Effector memory CD4-positive, alpha-beta T cell (primary cell): ENCODE measurements at regions not wholly inside any gene's neighbourhood (a gene's known extent, or its start where the extent isn't known, plus 50 kb on each side); places are given as distances from the start of the nearest gene placed in this dataset.
"Not testable (repeated sequence)": the region's sequence is repeated elsewhere in the genome, so short reads cannot be mapped to it uniquely, and the experiment has no call there.

ENCODE experiments used
- DNase-seq, 3 donors: peaks; one replicate each; pipeline ENCODE4 v3.0.0-alpha.2; 2020
- H3K27ac ChIP-seq: 2 replicates; pipeline ENCODE4 v1.7.0; 2013; ENCODE audit warnings: mild to moderate bottlenecking, low read length, moderate library complexity; ENCODE audit not compliant: insufficient read depth, poor library complexity, severe bottlenecking
- H3K27me3 ChIP-seq: replicated peaks from 2 replicates; pipeline ENCODE4 v1.7.0; 2013; ENCODE audit warnings: mild to moderate bottlenecking, low read length; ENCODE audit not compliant: insufficient read depth, control insufficient read depth, poor library complexity, severe bottlenecking
- H3K36me3 ChIP-seq: 2 replicates; pipeline ENCODE4 v1.7.0; 2013; ENCODE audit warnings: mild to moderate bottlenecking, low read length, moderate library complexity; ENCODE audit not compliant: control insufficient read depth, insufficient read depth
- H3K4me1 ChIP-seq: 2 replicates; pipeline ENCODE4 v1.7.0; 2013; ENCODE audit warnings: low read length, mild to moderate bottlenecking; ENCODE audit not compliant: control insufficient read depth, insufficient read depth, poor library complexity, severe bottlenecking
- H3K4me3 ChIP-seq: 2 replicates; pipeline ENCODE4 v1.7.0; 2013; ENCODE audit warnings: low read length, low read depth, mild to moderate bottlenecking; ENCODE audit not compliant: insufficient read depth, poor library complexity, severe bottlenecking
- H3K9me3 ChIP-seq: 2 replicates; pipeline ENCODE4 v1.7.0; 2013; ENCODE audit warnings: mild to moderate bottlenecking, low read length, moderate library complexity; ENCODE audit not compliant: control insufficient read depth

DNA sequence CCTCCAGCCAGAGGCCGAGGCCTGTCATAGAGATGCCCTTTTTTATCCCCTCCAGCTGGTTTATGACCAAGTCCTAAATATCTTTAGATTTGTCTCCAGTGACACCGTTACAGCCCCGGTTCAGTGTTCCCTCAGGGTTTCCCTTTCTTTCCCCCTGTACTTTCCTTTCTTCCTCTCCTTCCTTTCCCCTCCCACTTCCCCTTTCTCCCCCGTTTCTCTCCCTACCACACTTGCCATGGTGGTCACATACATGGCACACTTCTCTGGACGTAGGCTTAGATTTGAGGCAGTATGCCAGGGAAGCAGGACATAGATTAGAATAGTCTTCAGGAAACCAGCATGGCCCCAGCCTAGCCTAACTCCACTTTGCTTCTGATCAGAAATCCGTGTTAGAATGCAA, 188.3 kb downstream of the OR4M2 start:
- not testable (repeated sequence) for H3K4me1 ChIP-seq, H3K27ac ChIP-seq

DNA sequence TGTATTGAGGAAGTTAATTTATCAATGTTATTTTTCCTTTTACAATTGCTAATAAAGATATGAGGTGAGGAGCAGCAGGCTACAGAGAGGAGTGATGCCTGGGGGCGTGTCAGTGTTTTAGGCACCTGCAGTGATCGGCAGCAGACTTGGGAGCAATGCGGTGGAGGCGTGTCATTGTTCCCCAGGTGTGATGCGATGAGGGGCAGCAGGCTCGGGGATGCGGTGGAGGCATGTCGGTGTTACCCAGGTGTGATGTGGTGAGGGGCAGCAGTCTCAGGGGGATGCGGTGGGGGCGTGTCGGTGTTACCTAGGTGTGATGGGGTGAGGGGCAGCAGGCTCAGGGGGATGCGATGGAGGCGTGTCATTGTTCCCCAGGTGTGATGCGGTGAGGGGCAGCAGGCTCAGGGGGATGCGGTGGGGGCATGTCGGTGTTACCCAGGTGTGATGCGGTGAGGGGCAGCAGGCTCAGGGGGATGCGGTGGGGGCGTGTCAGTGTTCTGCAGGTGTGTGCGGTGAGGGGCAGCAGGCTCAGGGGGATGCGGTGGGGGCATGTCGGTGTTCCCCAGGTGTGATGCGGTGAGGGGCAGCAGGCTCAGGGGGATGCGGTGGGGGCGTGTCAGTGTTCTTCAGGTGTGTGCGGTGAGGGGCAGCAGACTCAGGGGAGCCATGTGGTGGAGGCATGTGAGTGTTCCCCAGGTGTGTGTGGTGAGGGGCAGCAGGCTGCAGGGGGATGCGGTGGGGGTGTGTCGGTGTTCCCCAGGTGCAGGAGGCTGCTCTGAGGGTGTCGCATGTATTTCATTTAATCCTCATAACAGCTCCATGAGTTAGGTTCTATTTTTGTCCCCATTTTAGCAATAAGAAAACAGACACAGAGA, 186.2 kb upstream of the GOLGA6L22 start:
- H3K4me1 ChIP-seq, H3K27ac ChIP-seq, H3K36me3 ChIP-seq, H3K9me3 ChIP-seq, H3K4me3 ChIP-seq, DNase-seq, H3K27me3 ChIP-seq: not testable (repeated sequence)

More for the DNA sequence above, 188.3 kb downstream of the OR4M2 start:
- H3K27me3 ChIP-seq, H3K9me3 ChIP-seq, H3K36me3 ChIP-seq, DNase-seq, H3K4me3 ChIP-seq: not testable (repeated sequence)

DNA sequence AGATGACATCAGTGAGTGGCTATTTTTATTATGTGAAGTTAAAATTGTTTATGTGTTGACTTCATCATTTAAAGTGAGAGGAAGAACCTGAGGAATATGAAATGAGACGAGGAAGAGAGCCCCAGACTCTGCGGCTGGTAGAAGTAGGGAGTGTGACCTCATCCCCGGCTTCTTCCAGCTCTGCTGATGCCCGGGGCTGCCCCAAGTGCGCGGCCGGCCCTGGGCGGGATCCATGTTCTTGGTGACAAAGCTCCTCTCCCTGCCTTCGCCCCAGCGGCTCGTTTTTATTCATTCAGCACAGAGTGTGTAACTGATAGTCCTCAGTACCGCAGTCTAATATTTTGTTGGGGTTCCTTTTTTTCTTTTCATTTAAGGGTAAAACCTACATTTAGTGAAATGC, 185.5 kb upstream of the GOLGA6L22 start:
- not testable (repeated sequence) for H3K4me1 ChIP-seq, H3K27ac ChIP-seq, H3K9me3 ChIP-seq, H3K36me3 ChIP-seq, DNase-seq, H3K27me3 ChIP-seq, H3K4me3 ChIP-seq

DNA sequence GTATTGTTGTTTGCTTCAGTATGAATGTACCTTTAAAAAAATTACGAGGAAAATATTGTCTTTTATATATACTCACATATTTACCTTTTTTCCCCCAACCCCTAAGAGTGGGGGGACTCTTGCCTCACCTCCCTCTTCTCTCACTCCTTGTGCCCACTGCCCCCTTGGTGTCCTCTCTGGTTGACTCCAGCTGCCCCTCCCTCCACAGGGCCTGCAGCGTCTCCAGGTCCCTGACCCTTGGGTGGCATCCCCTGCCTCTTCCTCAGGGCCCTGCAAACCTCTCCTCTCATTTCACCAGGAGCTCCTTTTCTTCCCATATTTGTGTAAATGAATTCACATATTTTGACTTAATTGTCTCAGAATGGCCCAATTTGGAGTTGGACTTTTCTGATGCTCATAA, 184.3 kb upstream of the GOLGA6L22 start:
- not testable (repeated sequence) for H3K4me1 ChIP-seq, H3K4me3 ChIP-seq, DNase-seq, H3K36me3 ChIP-seq, H3K9me3 ChIP-seq, H3K27me3 ChIP-seq, H3K27ac ChIP-seq

DNA sequence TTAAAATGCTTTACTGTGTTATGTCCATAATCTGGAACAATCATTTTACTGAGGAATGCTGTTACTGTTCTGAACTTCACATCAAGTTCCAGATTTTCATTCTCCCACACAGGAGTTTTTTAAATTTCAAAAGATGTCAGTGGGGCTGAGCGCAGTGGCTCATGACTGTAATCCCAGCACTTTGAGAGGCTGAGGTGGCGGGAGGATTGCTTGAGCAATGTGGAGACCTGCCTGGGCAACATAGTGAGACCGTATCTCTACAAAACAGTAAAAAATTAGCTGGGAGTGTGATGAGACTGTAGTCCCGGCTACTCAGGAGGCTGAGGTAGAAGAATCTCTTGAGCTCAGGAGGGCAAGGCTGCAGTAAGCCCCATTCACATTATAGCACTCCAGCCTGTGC, 177.9 kb upstream of the GOLGA6L22 start:
- H3K27ac ChIP-seq, H3K36me3 ChIP-seq, H3K9me3 ChIP-seq, H3K4me3 ChIP-seq, H3K27me3 ChIP-seq, H3K4me1 ChIP-seq, DNase-seq: not testable (repeated sequence)

DNA sequence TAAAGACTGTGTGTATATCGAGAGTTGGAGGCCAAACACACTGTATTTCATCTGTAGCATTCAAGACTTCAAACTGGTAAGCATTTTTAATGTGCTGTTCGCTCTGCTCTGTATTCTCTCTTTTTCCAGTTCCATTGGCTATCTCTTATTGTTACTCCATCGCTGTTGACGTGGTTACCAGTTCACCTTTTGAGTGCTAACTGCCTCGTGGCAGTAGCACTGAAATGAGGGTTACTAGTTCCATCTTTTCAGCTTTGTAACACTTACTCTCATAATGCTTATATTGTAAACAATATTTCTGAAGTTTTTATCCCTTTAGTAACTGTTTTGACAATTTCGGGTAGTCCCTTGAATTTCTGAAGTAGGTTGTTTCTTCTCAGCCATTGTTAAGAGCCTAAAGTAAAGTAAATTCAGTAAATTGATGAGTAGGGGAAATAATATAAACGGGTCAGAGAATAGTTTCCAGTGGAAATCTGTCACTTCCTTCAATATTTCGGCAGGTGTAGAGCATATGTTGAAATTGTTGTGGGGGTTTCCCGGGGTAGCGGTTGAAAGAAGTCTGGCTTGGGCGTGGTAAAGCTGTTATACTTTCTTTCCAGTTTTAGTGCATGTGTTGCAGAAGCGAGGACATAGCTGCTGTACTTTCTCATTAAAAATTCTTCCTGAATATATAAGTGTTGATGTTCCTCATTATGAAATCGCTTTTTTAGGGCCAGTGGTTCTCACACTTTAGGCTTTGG, 175.7 kb upstream of the GOLGA6L22 start:
- not testable (repeated sequence) for DNase-seq, H3K27ac ChIP-seq, H3K4me3 ChIP-seq, H3K27me3 ChIP-seq, H3K36me3 ChIP-seq, H3K4me1 ChIP-seq, H3K9me3 ChIP-seq

DNA sequence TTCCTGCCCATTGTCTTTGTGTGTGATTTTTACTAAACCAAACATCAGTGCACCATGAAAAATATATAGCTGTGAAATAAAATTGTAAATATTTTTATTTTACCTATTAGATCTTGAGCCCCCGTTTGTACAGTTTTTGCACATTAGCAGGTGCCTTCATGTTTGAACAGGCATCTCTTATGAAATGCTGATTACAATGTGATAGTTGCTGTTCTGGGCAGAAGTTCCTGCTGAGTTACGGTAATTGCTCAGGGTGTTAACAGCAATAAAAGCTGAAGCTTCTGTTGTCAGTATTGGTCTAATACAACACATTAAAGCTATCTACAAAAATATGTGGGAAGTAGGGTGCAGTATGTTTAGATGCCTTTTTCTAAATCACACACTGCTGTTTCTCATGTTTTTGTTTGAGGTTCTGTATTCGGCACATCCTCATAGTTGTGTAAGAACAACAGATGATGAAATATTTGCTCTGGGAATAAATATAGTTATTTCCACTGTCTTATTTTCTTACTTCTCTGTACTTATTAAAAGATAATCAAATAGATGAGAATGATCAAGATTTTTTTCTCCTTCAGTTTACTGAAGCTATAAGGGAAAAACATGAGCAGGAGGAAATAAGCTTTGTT, 173.8 kb upstream of the GOLGA6L22 start:
- H3K27me3 ChIP-seq, H3K36me3 ChIP-seq, H3K4me1 ChIP-seq, H3K9me3 ChIP-seq, H3K4me3 ChIP-seq, DNase-seq, H3K27ac ChIP-seq: not testable (repeated sequence)

DNA sequence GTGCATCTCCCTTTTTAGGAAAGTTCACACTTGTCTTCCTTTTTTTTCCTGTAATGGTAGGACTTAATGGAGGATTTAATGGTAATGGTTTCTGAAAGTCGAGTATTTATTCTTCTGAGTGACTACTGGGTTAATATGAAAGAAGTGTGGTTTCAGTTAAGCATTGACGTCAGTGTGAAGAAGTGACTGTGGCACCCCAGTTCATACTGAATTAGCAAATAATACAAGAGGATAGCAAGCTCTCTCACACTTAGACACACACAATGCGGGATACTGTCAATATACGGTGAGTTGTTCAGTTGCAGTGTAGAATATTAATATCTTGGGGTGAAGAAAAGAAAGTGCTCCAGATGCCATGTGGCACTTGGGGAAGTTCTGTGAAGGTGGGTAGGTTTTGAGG, 167.6 kb upstream of the GOLGA6L22 start:
- H3K27me3 ChIP-seq, H3K9me3 ChIP-seq, H3K36me3 ChIP-seq, H3K27ac ChIP-seq, H3K4me3 ChIP-seq, H3K4me1 ChIP-seq, DNase-seq: not testable (repeated sequence)

DNA sequence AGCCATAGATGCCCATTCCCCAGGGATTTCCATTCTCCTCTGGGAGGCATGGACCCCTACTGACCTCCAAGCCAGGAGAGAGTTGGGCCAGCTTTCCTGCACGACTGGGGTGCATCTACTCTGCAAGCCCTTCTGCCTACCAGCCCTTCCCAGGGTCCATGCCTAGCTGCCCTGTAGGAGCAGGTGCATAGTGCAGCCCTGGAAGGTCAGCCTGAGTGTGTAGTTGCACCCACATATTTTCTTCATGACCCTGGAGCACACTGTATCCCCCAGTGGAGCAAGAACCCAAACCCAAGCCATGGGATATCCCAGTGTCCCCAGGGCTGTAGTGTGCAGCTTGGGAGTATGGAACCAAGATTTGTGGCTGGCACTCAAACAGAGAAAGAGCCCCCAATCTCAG, 155.6 kb upstream of the GOLGA6L22 start:
- H3K27me3 ChIP-seq, H3K27ac ChIP-seq, H3K9me3 ChIP-seq, DNase-seq, H3K4me1 ChIP-seq, H3K36me3 ChIP-seq, H3K4me3 ChIP-seq: not testable (repeated sequence)
